SU-DHL-6 (cell line): ENCODE measurements at regions not wholly inside any gene's neighbourhood (a gene's known extent, or its start where the extent isn't known, plus 50 kb on each side); places are given as distances from the start of the nearest gene placed in this dataset.

Experiments
- H2AFZ ChIP-seq: fragments of 200-600 bp; sonication (generic); 2 replicates; pipeline ENCODE4 v1.6.1; 2014; ENCODE audit warnings: low read depth, mild to moderate bottlenecking, moderate library complexity, mixed read lengths, antibody characterized with exemption, low read length; ENCODE audit not compliant: severe bottlenecking
- H3F3A ChIP-seq: fragments of 200-600 bp; shearing (Covaris generic); 2 replicates; pipeline ENCODE4 v1.6.0; 2016; ENCODE audit warnings: antibody characterized with exemption, mild to moderate bottlenecking; ENCODE audit not compliant: insufficient read depth
- H3K27ac ChIP-seq: fragments of 200-600 bp; sonication (generic); 2 replicates; pipeline ENCODE4 v1.5.1; 2016; ENCODE audit warnings: low read depth, mild to moderate bottlenecking, low read length, moderate library complexity, mixed read lengths
- H3K27me3 ChIP-seq: fragments of 200-600 bp; sonication (generic), shearing (Covaris generic); 2 replicates; pipeline ENCODE4 v1.6.0; 2014; ENCODE audit warnings: mild to moderate bottlenecking, low read length
- H3K36me3 ChIP-seq: fragments of 200-600 bp; sonication (generic); 2 replicates; pipeline ENCODE4 v1.6.1; 2014; ENCODE audit warnings: mild to moderate bottlenecking, low read length, mixed read lengths
- H3K4me2 ChIP-seq: fragments of 300-600, 200-600 bp; shearing (Covaris generic), sonication (generic); 2 replicates; pipeline ENCODE4 v1.6.0; 2014; ENCODE audit warnings: low read length, low read depth, mild to moderate bottlenecking; ENCODE audit not compliant: poor library complexity, severe bottlenecking
- H3K4me3 ChIP-seq: fragments of 200-600 bp; sonication (generic); 2 replicates; pipeline ENCODE4 v1.5.1; 2014; ENCODE audit warnings: antibody characterized with exemption, low read length, mild to moderate bottlenecking, mixed read lengths; ENCODE audit not compliant: insufficient read depth, poor library complexity, severe bottlenecking
- H3K79me2 ChIP-seq: fragments of 200-600 bp; sonication (generic); 2 replicates; pipeline ENCODE4 v1.6.1; 2014; ENCODE audit warnings: mild to moderate bottlenecking, low read length, moderate library complexity; ENCODE audit not compliant: insufficient read depth
- H3K9ac ChIP-seq: fragments of 200-600 bp; sonication (generic); 2 replicates; pipeline ENCODE4 v1.7.0; 2014; ENCODE audit warnings: mild to moderate bottlenecking, low read length
- H3K9me2 ChIP-seq: fragments of 200-600 bp; sonication (generic); replicated peaks from 2 replicates; pipeline ENCODE4 v1.6.1; 2014; ENCODE audit warnings: low read length; ENCODE audit not compliant: insufficient read depth
- H3K9me3 ChIP-seq: fragments of 200-600 bp; sonication (generic); 2 replicates; pipeline ENCODE4 v1.6.1; 2014; ENCODE audit warnings: low read length, mixed read lengths; ENCODE audit not compliant: insufficient read depth
- H4K20me1 ChIP-seq: fragments of 200-600 bp; sonication (generic); 2 replicates; pipeline ENCODE4 v1.6.1; 2014; ENCODE audit warnings: low read depth, mild to moderate bottlenecking, antibody characterized with exemption, low read length, moderate library complexity, mixed read lengths
- EZH2phosphoT487 ChIP-seq: fragments of 200-600 bp; sonication (generic), shearing (Covaris generic); conservative IDR thresholded peaks from 2 replicates; pipeline ENCODE4 v1.6.1; 2018; ENCODE audit warnings: mild to moderate bottlenecking, antibody characterized with exemption, low read length, moderate library complexity, mixed read lengths
- TF ChIP-seq, protein P1 (sequence below): fragments of 200-600 bp; sonication (generic); IDR thresholded peaks from one replicate; pipeline ENCODE4 v1.5.1; 2017; ENCODE audit warnings: antibody characterized with exemption, mild to moderate bottlenecking, low read length, moderate library complexity; ENCODE audit not compliant: insufficient read depth, poor library complexity, severe bottlenecking

DNA sequence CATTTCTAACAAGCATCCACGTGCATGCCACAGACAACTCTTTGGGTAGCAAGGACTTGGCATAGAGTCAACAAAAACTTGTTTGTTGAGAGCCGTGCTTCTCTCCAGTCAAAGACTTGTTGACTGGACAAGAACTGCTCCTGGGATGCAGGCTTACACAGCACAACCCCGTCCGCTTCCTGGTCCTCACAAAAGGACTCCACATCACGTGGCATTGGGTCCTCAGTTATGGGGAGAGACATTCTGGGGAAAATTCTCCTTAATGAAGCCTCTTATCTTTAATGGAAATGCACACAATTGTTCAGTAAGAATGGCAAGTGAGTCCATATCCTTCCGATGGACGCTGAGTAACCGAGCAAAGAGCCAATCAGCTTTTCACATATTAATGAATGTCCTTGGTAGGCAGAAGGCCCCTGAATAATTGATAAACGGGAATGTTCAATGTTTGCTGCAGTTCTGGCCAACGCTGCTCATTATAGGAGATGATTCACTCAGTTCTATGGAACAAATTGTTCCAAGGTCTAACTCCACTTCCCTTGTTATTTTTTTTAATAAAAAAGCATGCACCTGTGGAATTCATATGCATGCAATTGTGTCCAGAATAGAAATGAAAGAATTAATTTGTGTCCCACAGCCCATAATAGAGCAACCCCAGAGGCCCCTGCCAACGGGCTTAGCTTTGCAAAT lies 97.0 kb upstream of the ZNF366 start:
- no peak overlapping the region for H3K4me2 ChIP-seq
- H3K27me3 ChIP-seq: no peaks in the 10 kb centered on the region
- no peaks in the 10 kb centered on the region for H3K9me2 ChIP-seq
- no peaks in the 10 kb centered on the region for H3F3A ChIP-seq
- H3K4me3 ChIP-seq: no peak overlapping the region
- H3K9me3 ChIP-seq: no peaks in the 10 kb centered on the region
- no peaks in the 10 kb centered on the region for H4K20me1 ChIP-seq
- H3K36me3 ChIP-seq: no peaks in the 10 kb centered on the region
- no peaks in the 10 kb centered on the region for H3K79me2 ChIP-seq
- TF ChIP-seq, protein P1, sequence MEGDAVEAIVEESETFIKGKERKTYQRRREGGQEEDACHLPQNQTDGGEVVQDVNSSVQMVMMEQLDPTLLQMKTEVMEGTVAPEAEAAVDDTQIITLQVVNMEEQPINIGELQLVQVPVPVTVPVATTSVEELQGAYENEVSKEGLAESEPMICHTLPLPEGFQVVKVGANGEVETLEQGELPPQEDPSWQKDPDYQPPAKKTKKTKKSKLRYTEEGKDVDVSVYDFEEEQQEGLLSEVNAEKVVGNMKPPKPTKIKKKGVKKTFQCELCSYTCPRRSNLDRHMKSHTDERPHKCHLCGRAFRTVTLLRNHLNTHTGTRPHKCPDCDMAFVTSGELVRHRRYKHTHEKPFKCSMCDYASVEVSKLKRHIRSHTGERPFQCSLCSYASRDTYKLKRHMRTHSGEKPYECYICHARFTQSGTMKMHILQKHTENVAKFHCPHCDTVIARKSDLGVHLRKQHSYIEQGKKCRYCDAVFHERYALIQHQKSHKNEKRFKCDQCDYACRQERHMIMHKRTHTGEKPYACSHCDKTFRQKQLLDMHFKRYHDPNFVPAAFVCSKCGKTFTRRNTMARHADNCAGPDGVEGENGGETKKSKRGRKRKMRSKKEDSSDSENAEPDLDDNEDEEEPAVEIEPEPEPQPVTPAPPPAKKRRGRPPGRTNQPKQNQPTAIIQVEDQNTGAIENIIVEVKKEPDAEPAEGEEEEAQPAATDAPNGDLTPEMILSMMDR: no peak
- TF ChIP-seq EZH2phosphoT487: no peak
- no peak overlapping the region for H3K27ac ChIP-seq
- H2AFZ ChIP-seq: no peak overlapping the region
- H3K9ac ChIP-seq: no peak overlapping the region

DNA sequence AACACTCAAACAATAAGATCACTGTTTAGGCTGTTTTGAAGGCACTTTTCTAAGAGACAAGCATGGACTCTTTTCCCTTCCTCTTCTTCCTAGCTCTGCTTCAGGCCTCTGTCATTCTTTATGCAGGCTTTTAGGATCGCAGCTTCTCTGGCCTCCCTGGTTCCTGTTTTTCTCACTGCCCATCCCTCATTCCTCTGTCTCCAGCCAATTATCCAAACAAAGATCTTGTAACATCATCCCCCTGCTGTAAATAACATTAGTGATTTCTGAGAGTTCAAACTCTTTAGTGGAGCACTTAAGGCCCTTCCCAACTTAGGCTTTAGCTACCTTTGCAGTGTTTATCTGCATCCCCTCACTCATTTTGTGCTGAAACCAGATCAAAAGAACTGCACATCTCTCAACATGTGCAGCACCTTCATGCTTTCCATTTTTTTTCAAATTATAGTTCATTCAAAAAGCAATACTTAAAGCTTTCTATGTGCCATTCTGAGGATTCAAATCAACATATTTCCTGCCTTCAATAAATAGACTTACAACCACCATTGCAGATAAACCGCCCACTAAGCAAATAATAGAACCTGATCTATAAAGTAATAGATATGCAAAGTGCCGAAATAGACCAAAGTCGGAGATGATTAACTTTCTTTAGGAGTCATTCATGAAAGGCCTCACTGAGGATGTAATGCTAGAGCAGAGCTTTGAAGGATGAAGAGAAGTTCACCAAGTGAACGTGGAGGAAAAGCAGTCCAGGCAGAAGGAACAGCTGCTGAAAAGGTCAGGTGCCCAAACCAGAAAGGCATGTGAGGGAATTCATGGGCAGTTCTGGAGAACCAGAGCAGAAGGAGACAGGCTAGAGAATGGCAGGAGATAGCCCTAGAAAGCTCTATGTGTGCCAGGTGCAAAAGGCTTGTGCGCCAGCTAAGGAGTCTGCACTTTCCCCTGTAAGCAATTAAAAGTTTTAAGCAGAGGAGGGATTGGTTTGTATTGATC lies 95.8 kb upstream of the ZNF366 start:
- no peak overlapping the region for H3K4me3 ChIP-seq
- no peaks in the 10 kb centered on the region for H3K36me3 ChIP-seq
- no peak overlapping the region for H3K4me2 ChIP-seq
- no peaks in the 10 kb centered on the region for H3K9me2 ChIP-seq
- no peaks in the 10 kb centered on the region for H3K79me2 ChIP-seq
- H3K9me3 ChIP-seq: no peaks in the 10 kb centered on the region
- H3F3A ChIP-seq: no peaks in the 10 kb centered on the region
- H2AFZ ChIP-seq: no peak overlapping the region
- TF ChIP-seq, protein P1: no peak
- no peak for TF ChIP-seq EZH2phosphoT487
- no peaks in the 10 kb centered on the region for H4K20me1 ChIP-seq
- H3K27ac ChIP-seq: no peak overlapping the region
- no peaks in the 10 kb centered on the region for H3K27me3 ChIP-seq
- no peak overlapping the region for H3K9ac ChIP-seq

DNA sequence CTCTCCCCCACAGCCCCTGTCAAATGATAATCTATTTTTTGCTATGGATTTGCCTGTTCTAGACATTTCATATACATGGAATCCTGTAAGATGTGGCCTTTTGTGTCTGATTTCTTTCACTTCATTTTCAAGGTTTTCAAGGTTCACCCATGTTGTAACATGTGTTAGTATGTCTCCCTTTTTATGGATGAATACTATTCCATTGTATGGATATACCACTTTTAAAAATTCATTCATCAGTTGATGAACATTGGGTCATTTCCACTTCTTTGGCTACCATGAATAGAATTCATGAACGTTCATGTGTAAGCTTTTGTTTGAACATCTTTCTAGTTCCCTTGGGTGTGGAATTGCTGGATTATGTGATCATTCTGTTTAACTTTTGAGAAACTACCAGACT lies 94.7 kb upstream of the ZNF366 start:
- H3K9ac ChIP-seq: no peak overlapping the region
- no peaks in the 10 kb centered on the region for H3K79me2 ChIP-seq
- H2AFZ ChIP-seq: no peak overlapping the region
- H3K27ac ChIP-seq: no peak overlapping the region
- no peak for TF ChIP-seq EZH2phosphoT487
- TF ChIP-seq, protein P1: no peak
- no peak overlapping the region for H3K4me2 ChIP-seq
- no peaks in the 10 kb centered on the region for H3K9me2 ChIP-seq
- H3K4me3 ChIP-seq: no peak overlapping the region
- H3F3A ChIP-seq: no peaks in the 10 kb centered on the region
- H4K20me1 ChIP-seq: no peaks in the 10 kb centered on the region
- H3K36me3 ChIP-seq: no peaks in the 10 kb centered on the region
- no peaks in the 10 kb centered on the region for H3K9me3 ChIP-seq
- H3K27me3 ChIP-seq: no peaks in the 10 kb centered on the region
